ENCODE measurements at regions not wholly inside any gene's neighbourhood (a gene's known extent, or its start where the extent isn't known, plus 50 kb on each side); places are given as distances from the start of the nearest gene placed in this dataset.

DNA sequence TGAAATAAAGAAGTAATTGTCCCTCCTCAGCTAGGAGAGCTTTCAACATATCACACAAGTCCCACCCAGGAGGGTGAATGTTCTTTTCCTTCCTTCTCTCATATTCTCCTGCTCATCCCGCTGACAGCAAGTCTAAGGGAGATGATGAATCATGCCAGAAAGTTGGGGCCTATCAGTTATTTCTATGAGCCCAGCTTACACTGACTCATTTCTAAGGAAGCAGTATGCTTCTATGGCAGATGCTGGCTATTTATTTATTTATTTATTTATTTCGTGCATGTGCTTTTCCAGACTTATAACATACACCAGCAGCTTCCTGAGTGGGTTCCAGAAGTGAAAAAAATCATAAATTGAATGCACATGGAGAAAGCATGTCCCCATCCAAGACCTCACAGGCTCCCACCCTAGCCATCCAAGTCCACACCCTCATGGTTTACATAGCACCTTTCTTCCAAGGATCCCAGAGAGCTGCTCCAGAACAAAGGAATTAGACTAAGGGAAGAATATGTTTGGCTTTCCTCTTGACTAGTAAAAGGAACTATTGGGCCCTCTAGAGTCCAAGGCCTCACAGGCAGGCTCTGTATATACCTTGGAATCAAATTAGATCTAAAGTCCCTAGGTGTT, 1074.2 kb upstream of the ZEB2 start:
- DNase-seq = no peak

DNA sequence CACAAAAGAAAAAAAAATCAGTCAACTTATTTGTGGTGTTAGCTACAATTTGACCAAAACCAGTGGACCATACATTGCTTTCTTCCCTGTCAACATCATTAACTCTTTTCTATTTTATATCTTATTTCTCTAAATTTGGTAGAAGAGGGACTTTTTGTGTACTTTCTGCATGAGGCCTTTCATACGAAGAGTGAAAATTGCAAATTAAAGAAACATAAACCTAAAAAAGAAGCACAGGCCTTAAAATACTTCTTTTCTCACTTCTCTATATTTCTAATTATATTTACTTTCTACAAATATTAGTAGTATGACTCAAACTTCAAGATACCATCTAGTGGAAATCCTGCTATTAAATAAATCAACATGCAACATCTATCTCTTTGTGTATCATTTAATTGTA, 1073.4 kb upstream of the ZEB2 start:
- no peak for DNase-seq

DNA sequence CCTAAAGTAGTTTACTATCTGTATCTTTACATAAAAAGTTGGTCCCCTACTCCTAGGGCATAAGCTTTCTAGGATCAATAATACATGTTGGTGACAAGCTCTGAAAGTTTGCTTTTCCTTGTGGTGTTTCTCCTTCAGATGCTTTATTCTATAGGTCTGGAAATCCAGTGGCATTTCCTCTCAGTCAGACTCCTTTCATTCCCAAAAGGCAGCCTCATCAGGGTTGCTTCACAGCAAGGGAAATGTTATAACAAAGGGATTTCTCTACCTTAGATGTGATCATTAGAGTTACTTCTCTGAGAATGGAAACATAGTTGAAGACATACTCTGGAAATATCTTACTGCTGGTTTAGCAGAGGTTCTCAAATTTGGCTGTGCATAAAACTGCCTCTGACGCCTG, 1072.4 kb upstream of the ZEB2 start:
- DNase-seq = no peak

DNA sequence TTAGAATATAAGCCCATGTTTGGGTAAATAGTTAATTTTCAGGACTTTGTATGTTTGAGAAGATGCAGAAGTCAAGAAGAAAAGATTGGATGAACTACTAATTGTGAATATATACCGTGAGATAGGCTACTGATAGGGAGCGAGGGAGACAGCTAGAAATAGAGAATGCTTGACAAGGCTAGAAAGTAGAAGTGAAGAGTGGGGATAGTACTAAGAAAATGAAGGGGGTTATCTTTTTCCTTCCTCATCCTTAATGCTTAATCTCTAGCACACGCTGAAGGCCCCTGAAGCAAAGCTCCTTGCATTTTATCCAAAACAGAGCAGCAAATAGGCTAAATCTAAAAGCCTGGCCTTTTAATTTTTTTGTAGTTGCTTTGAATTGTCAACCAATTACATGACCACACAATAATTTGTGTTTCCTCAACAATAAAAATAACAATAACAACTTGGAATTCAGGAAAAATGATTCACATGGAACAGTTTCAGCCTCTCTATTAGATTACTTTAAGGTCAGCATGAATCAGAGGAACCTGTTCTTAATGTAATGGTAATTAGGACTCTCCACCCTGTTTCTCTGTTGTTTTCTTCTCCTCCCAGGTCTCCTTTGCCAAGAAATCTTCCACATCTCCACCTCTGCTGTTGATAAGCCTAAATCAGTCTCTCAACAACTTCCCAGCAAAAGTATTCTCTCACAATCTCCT, 1071.3 kb upstream of the ZEB2 start:
- no peak for DNase-seq

DNA sequence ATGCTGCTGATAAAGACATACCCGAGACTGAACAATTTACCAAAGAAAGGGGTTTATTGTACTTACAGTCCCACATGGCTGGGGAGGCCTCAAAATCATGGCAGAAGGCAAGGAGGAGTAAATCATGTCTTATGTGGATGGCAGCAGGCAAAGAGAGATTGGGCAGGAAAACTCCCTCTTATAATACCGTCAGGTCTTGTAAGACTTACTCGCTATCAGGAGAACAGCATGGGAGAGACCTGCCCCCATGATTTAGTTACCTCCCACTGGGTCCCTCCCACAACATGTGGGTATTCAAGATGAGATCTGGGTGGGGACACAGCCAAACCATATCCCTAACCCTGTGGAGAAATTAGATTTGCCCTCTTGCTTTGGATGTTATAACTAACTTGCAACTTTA, 1068.0 kb upstream of the ZEB2 start:
- DNase-seq = no peak

DNA sequence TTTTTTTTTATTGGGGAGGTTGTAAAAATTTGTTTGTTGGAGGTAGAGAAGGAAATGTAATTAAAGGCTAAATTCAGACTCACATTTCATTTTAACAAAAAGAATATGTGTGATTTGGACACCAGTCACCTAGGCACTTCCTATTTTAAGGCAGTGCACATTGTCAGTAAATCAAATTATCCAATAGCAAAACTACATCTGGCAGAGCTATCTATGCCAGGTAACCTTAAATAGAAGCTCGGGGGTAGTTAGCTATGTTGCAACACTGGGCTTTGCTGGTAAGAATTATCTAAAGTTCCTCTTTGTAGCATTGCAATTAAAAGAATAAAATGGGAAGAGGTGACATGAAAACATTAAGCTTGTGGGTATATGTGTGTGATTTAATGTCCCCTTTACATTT, 1064.4 kb upstream of the ZEB2 start:
- DNase-seq = no peak

DNA sequence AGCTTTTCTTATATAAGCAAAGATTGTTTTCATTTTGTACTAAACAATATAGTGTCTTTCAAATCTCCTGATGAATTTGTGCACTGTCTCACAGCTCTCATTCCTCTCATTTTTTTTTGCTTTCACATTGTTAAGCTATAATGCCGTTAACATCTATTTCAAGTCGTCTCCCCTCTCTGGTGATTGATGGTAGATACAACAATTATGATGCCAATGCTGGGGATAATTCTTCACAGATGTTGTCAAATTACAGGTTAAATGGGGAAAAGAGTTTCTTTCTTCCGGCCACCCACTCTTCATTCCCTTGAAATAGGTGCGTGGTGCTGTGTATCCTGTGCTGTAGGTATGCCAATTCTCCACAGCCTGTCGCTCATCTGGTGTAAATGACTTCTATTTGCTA, 1053.7 kb upstream of the ZEB2 start:
- DNase-seq = no peak

DNA sequence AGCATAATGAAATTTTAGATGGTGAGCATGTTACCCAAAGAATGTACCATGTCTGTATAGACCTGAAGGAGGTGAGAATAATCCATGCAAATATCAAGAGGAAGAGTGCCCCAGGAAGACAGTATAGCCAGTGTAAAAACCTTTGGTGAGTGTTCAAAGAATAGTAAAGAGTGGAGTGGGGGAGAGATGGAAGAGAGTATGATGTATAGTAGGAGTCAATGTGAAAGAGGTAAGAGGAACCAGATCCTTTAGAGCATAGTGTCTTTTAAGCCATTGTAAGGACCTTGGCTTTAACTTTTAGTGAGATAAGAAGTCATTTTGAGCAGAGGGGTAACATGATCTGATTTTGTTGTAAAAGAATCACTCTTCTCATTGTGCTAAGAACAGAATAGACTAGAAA, 1052.3 kb upstream of the ZEB2 start:
- DNase-seq = no peak

DNA sequence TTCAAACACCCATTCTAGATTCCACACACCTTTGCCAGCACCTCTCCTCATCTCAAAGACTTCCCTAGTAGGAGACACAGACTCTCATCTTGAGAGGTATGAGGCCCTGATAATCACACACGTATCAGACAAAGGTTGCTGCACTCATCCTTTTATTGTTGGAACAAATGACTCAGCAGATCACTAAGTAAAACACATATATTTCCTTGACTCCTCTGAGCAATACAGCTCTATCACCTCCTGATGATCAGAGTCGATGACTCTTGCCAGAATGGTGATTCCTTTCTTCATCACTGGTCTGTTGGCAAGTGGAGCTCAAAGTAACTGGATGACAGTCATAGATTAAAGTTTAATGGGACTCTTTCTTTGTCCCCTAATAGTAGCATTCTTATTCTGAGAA, 1049.2 kb upstream of the ZEB2 start:
- no peak for DNase-seq

DNA sequence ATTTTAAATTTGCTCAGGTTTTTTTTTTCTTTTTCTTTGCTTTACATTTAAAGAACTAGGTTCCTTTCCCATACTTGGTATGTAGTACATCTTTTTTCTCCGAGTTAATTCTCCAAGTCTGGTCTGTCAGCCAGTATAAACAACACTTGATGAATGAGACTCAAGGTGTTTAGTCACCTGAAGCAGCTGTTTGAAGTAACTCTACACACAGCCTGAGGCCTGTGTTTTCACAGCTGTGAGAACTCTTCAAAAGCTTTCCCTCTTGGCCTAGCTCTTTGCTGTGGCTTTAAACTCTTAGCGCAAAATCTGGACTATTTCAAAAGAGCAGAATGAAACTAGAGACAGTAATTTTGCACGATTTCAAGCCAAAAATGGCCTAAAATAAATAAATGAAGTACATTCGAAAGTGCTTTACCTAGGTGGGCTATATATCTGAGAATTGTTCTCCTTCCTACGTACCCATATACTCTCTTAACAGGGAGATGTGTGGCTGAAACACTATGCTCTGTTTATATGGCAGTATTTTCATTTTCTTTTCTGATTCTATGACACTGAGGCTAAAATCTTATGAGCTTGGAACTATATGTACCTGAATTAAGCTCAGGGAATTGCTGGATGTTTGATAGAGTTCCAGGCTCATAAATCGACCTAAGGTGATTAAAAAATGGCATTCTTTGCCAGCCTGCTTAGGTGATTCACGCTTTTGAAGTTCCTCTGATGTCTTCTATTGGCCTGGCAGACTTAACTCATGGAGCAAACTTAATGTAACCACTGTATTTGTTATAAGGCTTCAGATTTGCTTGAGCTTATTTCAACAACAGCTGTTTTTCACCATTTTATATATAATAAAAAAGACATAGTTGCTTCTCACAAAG, 1044.1 kb upstream of the ZEB2 start:
- no peak for DNase-seq

DNA sequence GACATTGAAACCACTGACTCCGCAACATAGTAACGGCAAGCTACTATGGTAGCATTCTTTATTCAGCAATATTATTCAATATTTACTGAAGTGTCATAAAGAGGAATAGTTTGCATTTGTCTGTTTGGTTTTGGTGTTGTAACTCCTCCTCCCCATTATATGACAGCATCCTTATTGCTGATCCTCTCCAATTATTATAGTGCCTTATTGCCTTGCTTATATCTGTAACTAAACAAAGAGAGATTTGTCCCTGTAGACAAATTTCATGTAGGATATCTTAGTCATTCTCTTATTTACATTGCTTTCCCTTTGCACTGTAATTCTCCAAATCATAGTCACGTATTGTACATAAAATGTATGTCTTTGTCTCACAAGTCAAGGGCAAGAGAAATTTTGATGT, 1041.2 kb upstream of the ZEB2 start:
- DNase-seq = no peak

DNA sequence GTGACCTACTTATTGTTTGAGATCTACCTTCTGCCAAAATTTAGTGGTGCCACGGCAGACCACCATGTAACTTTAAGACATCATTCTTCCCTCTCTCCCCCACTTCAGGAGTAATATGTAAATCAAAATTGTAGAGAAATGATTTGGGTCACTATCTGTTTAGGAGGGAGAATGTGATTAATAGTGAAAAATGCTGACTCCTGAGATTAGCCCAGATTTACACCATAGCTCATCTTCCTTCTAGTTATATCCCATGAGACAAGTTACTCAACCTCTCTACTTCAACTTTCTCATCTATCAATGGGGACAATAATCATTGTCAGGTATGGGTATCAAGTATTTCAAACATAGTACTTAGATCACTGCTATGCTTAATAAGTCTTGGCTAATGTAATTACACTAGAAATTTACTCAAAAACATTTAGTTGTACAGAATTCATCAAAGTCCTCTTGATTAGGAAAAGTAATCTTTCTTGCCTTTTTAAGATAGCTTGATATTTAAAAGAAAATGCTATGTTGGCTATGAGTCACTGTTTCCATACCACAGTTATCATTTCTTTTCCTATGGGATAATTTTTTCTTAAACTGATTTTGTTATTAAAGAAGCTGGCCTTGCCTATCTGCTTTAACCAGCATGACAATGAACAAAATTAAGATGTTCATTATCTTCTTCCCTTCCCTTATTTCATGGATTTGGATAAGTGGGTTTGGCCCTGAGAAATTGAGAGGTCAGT, 1038.9 kb upstream of the ZEB2 start:
- no peak for DNase-seq

DNA sequence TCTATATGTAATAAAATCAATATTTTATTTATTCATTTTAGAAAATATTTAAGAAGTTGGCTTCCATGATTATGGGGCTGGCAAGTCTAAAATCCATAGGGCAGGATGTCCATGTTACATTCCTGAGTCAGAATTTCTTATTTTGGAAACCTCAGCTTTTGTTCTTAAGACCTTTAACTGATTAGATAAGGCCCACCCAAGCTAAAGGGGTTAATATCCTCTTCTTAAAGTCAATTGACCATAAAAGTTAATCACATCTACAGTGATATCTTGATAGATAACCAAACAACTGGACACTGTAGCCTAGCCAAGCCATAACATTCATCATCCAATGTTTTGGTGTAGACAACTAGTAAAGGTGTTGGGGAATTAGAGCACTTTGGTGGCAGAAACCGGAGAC, 1035.4 kb upstream of the ZEB2 start:
- DNase-seq = no peak

DNA sequence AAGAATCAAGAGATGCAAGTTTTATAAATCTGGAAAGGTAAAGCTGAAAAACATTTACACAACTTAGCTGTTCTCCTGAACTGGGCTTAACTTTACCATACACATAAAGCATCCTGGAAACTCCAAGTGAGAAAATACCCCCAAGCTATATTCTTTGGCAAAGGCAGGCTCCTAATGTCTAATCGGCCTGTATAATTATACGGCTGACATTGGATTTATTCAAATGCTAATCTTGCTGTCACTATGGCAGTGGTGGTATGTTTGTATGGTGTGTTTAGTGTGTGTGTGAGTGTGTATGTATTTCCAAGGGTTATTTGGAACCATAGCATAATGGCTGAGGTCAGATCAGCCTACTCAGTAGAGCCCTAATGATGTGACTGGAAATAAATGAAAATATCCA, 1031.8 kb upstream of the ZEB2 start:
- DNase-seq = no peak

DNA sequence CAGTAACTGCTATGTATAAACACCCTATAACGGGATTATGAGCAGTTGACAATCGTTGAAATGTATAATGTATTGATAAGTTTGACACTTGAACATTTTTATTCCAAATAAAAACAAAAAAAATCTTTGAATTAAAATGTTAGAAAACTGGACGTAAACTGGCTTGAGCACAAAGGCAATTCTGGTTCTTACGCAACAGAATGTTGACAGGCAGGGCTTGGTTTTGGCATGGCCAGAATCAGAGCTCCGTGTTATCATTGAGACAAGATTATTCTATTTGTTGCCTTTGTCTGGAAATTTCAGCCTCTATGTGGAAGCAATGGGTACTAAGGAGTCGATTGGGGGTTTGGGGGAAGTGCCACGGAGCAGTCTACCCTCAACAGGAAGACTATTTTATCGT, 1028.6 kb upstream of the ZEB2 start:
- DNase-seq = no peak

DNA sequence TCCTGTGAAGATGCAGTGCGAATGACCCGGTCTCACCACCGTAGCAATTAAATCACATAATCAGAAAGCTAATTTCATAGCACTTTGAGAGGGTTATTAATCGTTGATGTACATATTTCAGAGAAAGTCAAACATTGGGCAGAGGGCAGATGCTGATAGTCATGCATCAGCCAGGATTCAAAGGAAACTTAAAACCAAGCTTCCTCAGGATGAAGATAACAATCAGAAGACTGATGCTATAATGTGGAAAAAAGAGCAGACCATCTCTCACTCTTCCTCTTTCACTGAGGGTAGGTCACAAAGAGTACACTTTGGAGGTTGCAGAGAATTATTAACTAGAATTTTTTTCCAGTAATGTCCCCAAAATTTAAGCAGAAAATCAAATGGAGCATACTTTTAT, 1027.7 kb upstream of the ZEB2 start:
- no peak for DNase-seq

DNA sequence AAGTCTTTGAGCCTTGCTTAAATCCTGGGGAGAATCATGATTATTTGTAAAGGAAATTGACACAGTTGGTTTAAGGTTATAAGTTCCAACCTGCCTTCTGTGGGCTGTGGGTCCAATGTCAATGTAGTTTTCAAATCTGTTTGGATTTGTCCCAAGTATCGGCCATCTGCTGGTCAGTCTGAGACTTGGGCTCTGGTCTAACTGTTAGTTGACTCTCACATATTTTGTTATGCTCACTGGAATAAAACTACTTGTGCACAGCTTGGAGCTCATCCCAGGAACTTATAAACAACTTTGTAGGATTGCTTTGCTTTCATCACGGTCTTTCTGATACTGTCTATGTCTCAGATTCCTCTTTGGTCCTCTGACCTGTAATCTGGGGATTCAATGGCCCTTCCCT, 1026.2 kb upstream of the ZEB2 start:
- DNase-seq = no peak

DNA sequence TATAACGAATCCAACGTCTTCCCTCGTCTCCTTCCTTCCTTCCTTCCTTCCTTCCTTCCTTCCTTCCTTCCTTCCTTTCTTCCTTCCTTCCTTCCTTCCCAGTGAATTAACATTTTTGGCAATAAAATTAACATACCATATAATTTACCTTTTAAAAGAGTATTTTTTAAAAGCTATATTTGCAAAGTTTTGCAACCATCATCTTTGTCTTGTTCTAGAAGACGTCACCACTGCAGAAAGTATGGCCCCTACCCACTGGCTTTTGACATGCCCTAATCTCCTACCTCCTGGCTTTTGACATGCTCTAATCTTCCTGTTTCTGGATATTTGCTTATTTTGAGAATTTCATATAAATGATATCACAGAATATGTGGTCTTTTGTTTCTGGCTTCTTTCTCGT, 1023.9 kb upstream of the ZEB2 start:
- no peak for DNase-seq

DNA sequence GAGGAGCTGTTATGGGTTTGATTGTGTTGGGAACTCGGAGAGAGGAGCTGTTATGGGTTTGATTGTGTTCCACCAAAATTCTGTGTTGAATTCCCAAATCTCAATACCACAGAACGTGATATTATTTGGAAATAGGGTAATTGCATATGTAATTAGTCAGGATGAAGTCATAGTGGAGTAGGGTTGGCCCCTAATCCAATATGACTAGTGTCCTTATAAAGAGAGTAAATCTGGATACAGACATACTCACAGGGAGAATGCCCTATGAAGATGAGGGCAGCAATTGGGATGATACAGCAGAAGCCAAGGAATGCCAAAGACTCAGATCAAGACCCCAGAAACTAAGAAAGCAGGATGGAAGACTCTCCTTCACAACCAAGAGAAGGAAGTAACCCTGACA, 1023.2 kb upstream of the ZEB2 start:
- no peak for DNase-seq

DNA sequence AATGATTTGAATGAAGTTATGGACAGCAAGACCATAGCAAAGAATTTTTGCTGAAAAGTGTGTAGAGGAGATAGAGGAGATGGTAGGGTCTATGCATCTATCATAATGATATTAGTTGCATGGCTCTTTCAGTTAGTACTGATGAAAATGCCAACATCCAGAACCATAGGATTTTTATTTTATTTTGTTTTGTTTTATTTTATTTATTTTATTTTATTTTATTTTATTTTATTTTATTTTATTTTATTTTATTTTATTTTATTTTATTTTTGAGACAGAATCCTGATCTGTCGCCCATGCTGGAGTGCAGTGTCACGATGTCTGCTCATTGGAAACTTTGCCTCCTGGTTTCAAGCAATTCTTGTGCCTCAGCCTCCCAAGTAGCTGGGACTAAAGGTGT, 1021.1 kb upstream of the ZEB2 start:
- DNase-seq = no peak

DNA sequence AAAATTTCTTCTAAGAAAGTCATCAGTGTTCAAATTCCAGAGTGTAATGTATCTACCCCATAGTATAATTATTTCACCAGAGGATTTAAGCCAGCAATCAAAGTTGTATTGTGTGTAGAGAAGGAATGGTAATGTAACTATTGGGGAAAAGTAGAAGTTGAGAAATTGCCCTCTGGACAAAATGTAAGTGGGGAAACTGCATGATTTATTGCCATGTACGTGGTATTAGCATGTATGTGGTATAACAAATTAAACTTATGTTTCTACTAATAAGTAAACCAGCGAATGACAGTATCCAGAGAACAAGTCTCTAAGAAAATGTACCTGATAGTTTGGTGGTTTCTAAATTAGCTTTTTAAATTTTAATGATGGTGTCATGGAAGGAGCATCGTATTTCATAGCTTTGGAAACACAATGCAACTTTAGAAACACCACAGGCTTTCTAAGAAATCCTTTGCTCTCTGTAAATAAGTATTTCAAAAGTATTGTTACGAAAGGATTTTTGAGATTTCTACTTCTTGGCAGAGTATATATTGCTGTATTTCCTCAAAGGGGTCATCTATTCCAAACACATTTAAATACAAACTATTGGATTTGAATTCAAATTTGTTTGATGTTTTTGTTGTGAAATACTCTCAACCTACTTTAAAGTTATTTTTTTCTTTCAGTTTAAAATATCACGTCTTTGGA, 1018.9 kb upstream of the ZEB2 start:
- DNase-seq = no peak

DNA sequence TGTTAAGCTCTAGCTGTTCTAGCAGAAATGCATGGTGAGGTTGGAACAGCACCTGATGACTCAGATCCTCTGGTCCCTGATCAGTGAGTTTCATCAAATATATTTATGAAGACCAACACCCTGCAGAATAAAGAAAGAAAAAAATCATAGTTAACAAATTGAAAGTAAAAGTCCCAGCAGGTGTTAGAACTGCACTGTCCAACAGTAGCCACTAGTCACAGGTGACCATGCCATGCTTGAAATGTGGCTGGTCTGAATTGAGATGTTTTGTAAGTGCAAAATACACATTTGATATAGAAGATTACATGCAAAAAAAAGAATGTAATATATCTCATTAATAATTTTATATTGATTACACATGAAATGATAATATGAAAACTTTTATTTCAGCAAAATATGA, 1010.7 kb upstream of the ZEB2 start:
- DNase-seq = no peak

DNA sequence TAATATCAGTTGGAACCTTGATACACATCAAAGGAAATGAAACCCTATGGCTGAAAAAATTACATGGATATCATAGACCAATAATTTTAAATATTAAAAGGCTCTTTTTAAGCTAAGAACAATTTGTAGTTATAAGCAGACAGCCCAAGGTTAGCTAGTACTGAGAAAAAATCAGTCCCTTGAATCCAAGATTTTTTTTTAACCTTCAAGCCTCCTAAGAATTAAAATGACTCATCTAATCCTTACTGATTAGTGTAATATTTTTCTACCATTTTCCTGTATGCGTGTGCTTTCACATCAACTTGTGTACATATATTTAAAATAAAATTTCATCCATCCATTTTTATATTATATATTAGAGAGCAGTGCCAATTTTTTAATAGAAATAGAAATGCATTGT, 1004.9 kb upstream of the ZEB2 start:
- DNase-seq = no peak
